DOHH2 (cell line): ENCODE measurements at regions not wholly inside any gene's neighbourhood (a gene's known extent, or its start where the extent isn't known, plus 50 kb on each side); places are given as distances from the start of the nearest gene placed in this dataset.

Experiments used
- H3F3A ChIP-seq: fragments of 200-600 bp; sonication (generic), shearing (Covaris generic); 2 replicates; pipeline ENCODE4 v1.6.0; 2016; ENCODE audit warnings: antibody characterized with exemption, mild to moderate bottlenecking; ENCODE audit not compliant: control insufficient read depth, insufficient read depth
- H3K27ac ChIP-seq: fragments of 200-600 bp; sonication (generic); 2 replicates; pipeline ENCODE4 v1.5.1; 2014; ENCODE audit warnings: low read depth, mild to moderate bottlenecking, low read length, moderate library complexity
- H3K27me3 ChIP-seq: fragments of 200-600 bp; sonication (generic); 2 replicates; pipeline ENCODE4 v1.6.1; 2014; ENCODE audit warnings: mild to moderate bottlenecking, low read length, mixed read lengths; ENCODE audit not compliant: control insufficient read depth
- H3K36me3 ChIP-seq: fragments of 200-600 bp; sonication (generic); 2 replicates; pipeline ENCODE4 v1.6.1; 2014; ENCODE audit warnings: mild to moderate bottlenecking, low read length, moderate library complexity, mixed read lengths; ENCODE audit not compliant: control insufficient read depth
- H3K4me1 ChIP-seq: fragments of 200-600 bp; sonication (generic); 2 replicates; pipeline ENCODE4 v1.6.1; 2014; ENCODE audit warnings: mild to moderate bottlenecking, low read length, mixed read lengths; ENCODE audit not compliant: control insufficient read depth
- H3K4me2 ChIP-seq: fragments of 200-600 bp; sonication (generic); 2 replicates; pipeline ENCODE4 v1.6.0; 2014; ENCODE audit warnings: mild to moderate bottlenecking, low read length, moderate library complexity
- H3K4me3 ChIP-seq: fragments of 200-600 bp; sonication (generic); 2 replicates; pipeline ENCODE4 v1.5.1; 2014; ENCODE audit warnings: mild to moderate bottlenecking, low read length, mixed read lengths
- H3K79me2 ChIP-seq: fragments of 200-600 bp; sonication (generic); 2 replicates; pipeline ENCODE4 v1.6.1; 2014; ENCODE audit warnings: mild to moderate bottlenecking, low read length, mixed read lengths; ENCODE audit not compliant: control insufficient read depth
- H3K9me2 ChIP-seq: fragments of 200-600 bp; sonication (generic); replicated peaks from 2 replicates; pipeline ENCODE4 v1.6.1; 2014; ENCODE audit warnings: mild to moderate bottlenecking, low read length, mixed read lengths; ENCODE audit not compliant: control insufficient read depth
- H3K9me3 ChIP-seq: fragments of 200-600 bp; sonication (generic); 2 replicates; pipeline ENCODE4 v1.6.1; 2014; ENCODE audit warnings: antibody characterized with exemption, low read length, mixed read lengths; ENCODE audit not compliant: control insufficient read depth, insufficient read depth
- H4K20me1 ChIP-seq: fragments of 200-600 bp; sonication (generic); 2 replicates; pipeline ENCODE4 v1.6.0; 2014; ENCODE audit warnings: low read depth, mild to moderate bottlenecking, antibody characterized with exemption, low read length, moderate library complexity; ENCODE audit not compliant: control insufficient read depth, insufficient read depth
- CTCF ChIP-seq: fragments of 200-600 bp; sonication (generic); IDR thresholded peaks from one replicate; pipeline ENCODE4 v1.5.1; 2014; ENCODE audit warnings: antibody characterized with exemption, mild to moderate bottlenecking, low read depth, low read length; ENCODE audit not compliant: poor library complexity, severe bottlenecking
- EZH2phosphoT487 ChIP-seq: fragments of 200-600 bp; sonication (generic); IDR thresholded peaks from 2 replicates; pipeline ENCODE4 v1.6.1; 2017; ENCODE audit warnings: borderline replicate concordance, mild to moderate bottlenecking, antibody characterized with exemption, low read length, moderate library complexity, mixed read lengths

GRCh38 chr2:59925321-59925720 is 628.1 kb downstream of the BCL11A start:
- H3K4me1 ChIP-seq, result peaks cover 3% of the 10 kb centered on the region
- H3K4me2 ChIP-seq, result no peak overlapping the region
- H3F3A ChIP-seq, result no peaks in the 10 kb centered on the region
- no peaks in the 10 kb centered on the region for H3K9me2 ChIP-seq
- no peaks in the 10 kb centered on the region for H4K20me1 ChIP-seq
- H3K27me3 ChIP-seq, result no peaks in the 10 kb centered on the region
- H3K36me3 ChIP-seq, result no peaks in the 10 kb centered on the region
- no peak overlapping the region for H3K27ac ChIP-seq
- TF ChIP-seq EZH2phosphoT487, result no peak
- TF ChIP-seq CTCF, result no peak
- H3K79me2 ChIP-seq, result no peaks in the 10 kb centered on the region
- no peak overlapping the region for H3K4me3 ChIP-seq
- no peaks in the 10 kb centered on the region for H3K9me3 ChIP-seq

DNA sequence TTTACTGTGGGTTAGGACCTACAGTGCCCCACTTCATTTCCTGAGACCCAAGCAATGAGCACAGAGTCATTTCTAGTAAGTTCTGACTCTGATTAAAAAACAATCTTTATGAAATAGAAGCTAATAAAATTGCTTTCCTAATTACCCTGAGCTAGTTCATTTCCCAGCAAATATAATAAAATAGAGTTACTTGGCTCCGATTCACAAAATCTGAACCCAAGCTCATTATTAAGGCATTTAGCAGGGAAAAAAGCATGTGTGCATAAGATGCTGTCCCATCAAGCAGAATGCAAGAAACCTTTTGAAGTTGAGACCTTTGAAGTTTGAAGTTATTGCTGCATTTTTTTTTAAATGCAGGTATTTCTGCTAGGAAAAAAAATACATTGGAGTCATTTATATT is 629.1 kb downstream of the BCL11A start:
- Histone ChIP-seq H3K4me3 (no peak overlapping the region), H3K36me3 (no peaks in the 10 kb centered on the region), H3K9me3 (no peaks in the 10 kb centered on the region), H4K20me1 (no peaks in the 10 kb centered on the region), H3K9me2 (no peaks in the 10 kb centered on the region), H3K79me2 (no peaks in the 10 kb centered on the region), H3K27me3 (no peaks in the 10 kb centered on the region), H3K4me2 (no peak overlapping the region), H3F3A (no peaks in the 10 kb centered on the region), H3K4me1 (no peaks in the 10 kb centered on the region), H3K27ac (no peak overlapping the region)
- no peak for TF ChIP-seq EZH2phosphoT487
- TF ChIP-seq CTCF, result no peak

GRCh38 chr2:59922450-59922849 is 631.0 kb downstream of the BCL11A start:
- Histone ChIP-seq H3K27ac (no peak overlapping the region), H3K79me2 (no peaks in the 10 kb centered on the region), H3K36me3 (no peaks in the 10 kb centered on the region), H3K9me3 (no peaks in the 10 kb centered on the region), H3K4me3 (no peak overlapping the region), H3K4me2 (no peak overlapping the region), H3K9me2 (no peaks in the 10 kb centered on the region), H3K4me1 (no peaks in the 10 kb centered on the region), H4K20me1 (no peaks in the 10 kb centered on the region), H3K27me3 (no peaks in the 10 kb centered on the region), H3F3A (no peaks in the 10 kb centered on the region)
- TF ChIP-seq EZH2phosphoT487 (no peak), CTCF (no peak)

GRCh38 chr2:59921743-59922142 is 631.7 kb downstream of the BCL11A start:
- Histone ChIP-seq H3K36me3 (no peaks in the 10 kb centered on the region), H3F3A (no peaks in the 10 kb centered on the region), H3K79me2 (no peaks in the 10 kb centered on the region), H3K27me3 (no peaks in the 10 kb centered on the region), H4K20me1 (no peaks in the 10 kb centered on the region), H3K4me3 (no peak overlapping the region), H3K4me1 (no peaks in the 10 kb centered on the region), H3K9me2 (no peaks in the 10 kb centered on the region), H3K27ac (no peak overlapping the region), H3K4me2 (no peak overlapping the region), H3K9me3 (no peaks in the 10 kb centered on the region)
- no peak for TF ChIP-seq EZH2phosphoT487
